Astrocyte (in vitro differentiated cells and primary cell): ENCODE measurements at regions not wholly inside any gene's neighbourhood (a gene's known extent, or its start where the extent isn't known, plus 50 kb on each side); places are given as distances from the start of the nearest gene placed in this dataset.

Source experiments
- EZH2 ChIP-seq: IDR thresholded peaks from 2 replicates; pipeline ENCODE4 v1.6.1; 2012; ENCODE audit warnings: mild to moderate bottlenecking, low read length, inconsistent platforms; ENCODE audit not compliant: insufficient read depth
- TF ChIP-seq, protein P1 (sequence below): IDR thresholded peaks from 2 replicates; pipeline ENCODE4 v1.5.1; 2011; ENCODE audit warnings: low read depth, mild to moderate bottlenecking, inconsistent platforms, low read length, moderate library complexity; ENCODE audit not compliant: insufficient read depth

DNA sequence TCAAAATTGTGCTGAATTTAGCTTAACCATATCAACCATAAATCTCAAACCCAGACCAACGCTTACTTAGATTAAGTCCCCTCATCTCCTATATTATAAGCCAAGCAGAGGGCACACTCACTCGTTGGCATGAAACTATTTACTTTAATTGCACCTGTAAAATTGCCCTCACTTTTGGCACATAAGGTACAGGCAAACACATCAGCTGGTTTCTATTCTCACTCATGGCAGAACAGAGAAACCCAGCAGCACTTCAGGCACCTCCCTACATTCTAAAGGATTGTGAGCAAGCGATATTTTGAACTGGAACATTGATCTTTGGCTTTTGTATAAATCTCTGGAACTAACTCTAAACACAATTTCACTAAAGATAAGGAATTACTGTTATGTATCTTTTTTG, 845.6 kb upstream of the CDH6 start:
- TF ChIP-seq, protein P1, sequence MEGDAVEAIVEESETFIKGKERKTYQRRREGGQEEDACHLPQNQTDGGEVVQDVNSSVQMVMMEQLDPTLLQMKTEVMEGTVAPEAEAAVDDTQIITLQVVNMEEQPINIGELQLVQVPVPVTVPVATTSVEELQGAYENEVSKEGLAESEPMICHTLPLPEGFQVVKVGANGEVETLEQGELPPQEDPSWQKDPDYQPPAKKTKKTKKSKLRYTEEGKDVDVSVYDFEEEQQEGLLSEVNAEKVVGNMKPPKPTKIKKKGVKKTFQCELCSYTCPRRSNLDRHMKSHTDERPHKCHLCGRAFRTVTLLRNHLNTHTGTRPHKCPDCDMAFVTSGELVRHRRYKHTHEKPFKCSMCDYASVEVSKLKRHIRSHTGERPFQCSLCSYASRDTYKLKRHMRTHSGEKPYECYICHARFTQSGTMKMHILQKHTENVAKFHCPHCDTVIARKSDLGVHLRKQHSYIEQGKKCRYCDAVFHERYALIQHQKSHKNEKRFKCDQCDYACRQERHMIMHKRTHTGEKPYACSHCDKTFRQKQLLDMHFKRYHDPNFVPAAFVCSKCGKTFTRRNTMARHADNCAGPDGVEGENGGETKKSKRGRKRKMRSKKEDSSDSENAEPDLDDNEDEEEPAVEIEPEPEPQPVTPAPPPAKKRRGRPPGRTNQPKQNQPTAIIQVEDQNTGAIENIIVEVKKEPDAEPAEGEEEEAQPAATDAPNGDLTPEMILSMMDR = no peak
- TF ChIP-seq EZH2 = no peak
